ENCODE measurements at regions not wholly inside any gene's neighbourhood (a gene's known extent, or its start where the extent isn't known, plus 50 kb on each side); places are given as distances from the start of the nearest gene placed in this dataset.

GRCh38 chr4:180866933-180867643 lies 1376.1 kb upstream of the TENM3 start:
- no peaks in the 10 kb centered on the region for H3K79me2 ChIP-seq (ENCODE audit: control insufficient read depth, insufficient read depth, low read length, poor library complexity)
- no peak overlapping the region for H2AK5ac ChIP-seq (ENCODE audit: low read length)
- H2AFZ ChIP-seq (ENCODE audit: insufficient read depth, low read length, poor library complexity) = no peak overlapping the region
- peaks cover 4% of the 10 kb centered on the region for H3K9me3 ChIP-seq (ENCODE audit: insufficient read depth, low read depth, low read length)
- no peak overlapping the region for H3K23ac ChIP-seq (ENCODE audit: low read length)
- no peak overlapping the region for H3K18ac ChIP-seq (ENCODE audit: low read length)
- no peak overlapping the region for H3K14ac ChIP-seq (ENCODE audit: low read length)
- H4K12ac ChIP-seq (ENCODE audit: low read depth, low read length) = no peak overlapping the region
- no peak overlapping the region for H2BK120ac ChIP-seq (ENCODE audit: insufficient read depth, low read length, poor library complexity)
- H3K27me3 ChIP-seq (ENCODE audit: insufficient read depth, low read length) = no peaks in the 10 kb centered on the region
- no peak overlapping the region for H3K4me2 ChIP-seq (ENCODE audit: low read length)
- no peak overlapping the region for H3K4me3 ChIP-seq (ENCODE audit: low read depth, low read length)
- no peak overlapping the region for H3K4ac ChIP-seq (ENCODE audit: low read depth, low read length)
- H3K36me3 ChIP-seq (ENCODE audit: control insufficient read depth in 1 of 2, insufficient read depth in 2 of 2, low read length in 2 of 2) = no peaks in the 10 kb centered on the region
- no peak overlapping the region for H2BK5ac ChIP-seq (ENCODE audit: low read depth, low read length, poor library complexity)
- no peak overlapping the region for H3K27ac ChIP-seq (ENCODE audit: low read depth, low read length)
- H3K4me1 ChIP-seq (ENCODE audit: control insufficient read depth in 1 of 2, insufficient read depth in 2 of 2, low read length in 2 of 2) = no peaks in the 10 kb centered on the region
- no CpG with 5 or more reads among the region's 16 CpGs for WGBS (ENCODE audit: extremely low coverage, insufficient coverage, insufficient read length)
- H4K8ac ChIP-seq (ENCODE audit: low read depth, low read length) = no peak overlapping the region
- no peak overlapping the region for H2BK12ac ChIP-seq (ENCODE audit: low read length)
- H3K9ac ChIP-seq (ENCODE audit: low read length) = no peak overlapping the region
- no peak overlapping the region for H4K91ac ChIP-seq (ENCODE audit: low read depth, low read length)
- no peaks in the 10 kb centered on the region for H3K79me1 ChIP-seq (ENCODE audit: low read length)
- no peak for DNase-seq

DNA sequence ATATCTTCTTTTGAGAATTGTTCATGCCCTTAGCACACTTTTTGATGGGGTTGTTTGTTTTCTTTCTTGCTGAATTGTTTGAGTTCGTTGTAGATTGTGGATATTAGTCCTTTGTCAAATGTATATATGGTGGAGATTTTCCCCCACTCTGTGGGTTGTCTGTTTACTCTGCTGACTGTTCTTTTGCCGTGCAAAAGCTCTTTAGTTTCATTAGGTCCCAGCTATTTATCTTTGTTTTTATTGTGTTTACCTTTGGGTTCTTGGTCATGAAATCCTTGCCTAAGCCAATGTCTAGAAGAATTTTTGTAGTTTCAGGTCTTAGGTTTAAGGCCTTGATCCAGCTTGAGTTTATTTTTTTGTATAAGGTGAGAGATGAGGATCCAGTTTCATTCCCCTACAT lies 1372.6 kb upstream of the TENM3 start:
- WGBS (ENCODE audit: extremely low coverage, insufficient coverage, insufficient read length) = no CpG with 5 or more reads among the region's 2 CpGs

GRCh38 chr4:180898305-180898704 lies 1344.9 kb upstream of the TENM3 start:
- H3K4me3 ChIP-seq (ENCODE audit: low read depth, low read length) = no peak overlapping the region
- peaks cover 0 to 4% of the 10 kb centered on the region in 2 experiments for H3K4me1 ChIP-seq (ENCODE audit: control insufficient read depth in 1 of 2, insufficient read depth in 2 of 2, low read length in 2 of 2)
- H3K27ac ChIP-seq (ENCODE audit: low read depth, low read length) = no peak overlapping the region
- H4K8ac ChIP-seq (ENCODE audit: low read depth, low read length) = no peak overlapping the region
- no peak overlapping the region for H4K12ac ChIP-seq (ENCODE audit: low read depth, low read length)
- H3K9ac ChIP-seq (ENCODE audit: low read length) = no peak overlapping the region
- no peak overlapping the region for H3K23ac ChIP-seq (ENCODE audit: low read length)
- H4K91ac ChIP-seq (ENCODE audit: low read depth, low read length) = no peak overlapping the region
- H3K79me1 ChIP-seq (ENCODE audit: low read length) = no peaks in the 10 kb centered on the region
- no CpG with 5 or more reads among the region's 1 CpG for WGBS (ENCODE audit: extremely low coverage, insufficient coverage, insufficient read length)
- no peak overlapping the region for H2BK12ac ChIP-seq (ENCODE audit: low read length)
- H3K14ac ChIP-seq (ENCODE audit: low read length) = no peak overlapping the region
- no peak overlapping the region for H3K18ac ChIP-seq (ENCODE audit: low read length)
- H2AK5ac ChIP-seq (ENCODE audit: low read length) = no peak overlapping the region
- no peaks in the 10 kb centered on the region for H3K79me2 ChIP-seq (ENCODE audit: control insufficient read depth, insufficient read depth, low read length, poor library complexity)
- H3K36me3 ChIP-seq (ENCODE audit: control insufficient read depth in 1 of 2, insufficient read depth in 2 of 2, low read length in 2 of 2) = no peaks in the 10 kb centered on the region
- H3K4ac ChIP-seq (ENCODE audit: low read depth, low read length) = no peak overlapping the region
- H3K27me3 ChIP-seq (ENCODE audit: insufficient read depth, low read length) = no peaks in the 10 kb centered on the region
- no peak for DNase-seq
- no peak overlapping the region for H3K4me2 ChIP-seq (ENCODE audit: low read length)
- H2AFZ ChIP-seq (ENCODE audit: insufficient read depth, low read length, poor library complexity) = no peak overlapping the region
- H2BK120ac ChIP-seq (ENCODE audit: insufficient read depth, low read length, poor library complexity) = no peak overlapping the region
- H3K9me3 ChIP-seq (ENCODE audit: insufficient read depth, low read depth, low read length) = no peaks in the 10 kb centered on the region
- H2BK5ac ChIP-seq (ENCODE audit: low read depth, low read length, poor library complexity) = no peak overlapping the region

More for the DNA sequence above, 1372.6 kb upstream of the TENM3 start:
- no peak overlapping the region for H4K8ac ChIP-seq (ENCODE audit: low read depth, low read length)
- H3K14ac ChIP-seq (ENCODE audit: low read length) = no peak overlapping the region
- H3K27ac ChIP-seq (ENCODE audit: low read depth, low read length) = no peak overlapping the region
- no peaks in the 10 kb centered on the region for H3K27me3 ChIP-seq (ENCODE audit: insufficient read depth, low read length)
- H2AFZ ChIP-seq (ENCODE audit: insufficient read depth, low read length, poor library complexity) = no peak overlapping the region
- H3K23ac ChIP-seq (ENCODE audit: low read length) = no peak overlapping the region
- H3K79me2 ChIP-seq (ENCODE audit: control insufficient read depth, insufficient read depth, low read length, poor library complexity) = no peaks in the 10 kb centered on the region
- no peaks in the 10 kb centered on the region for H3K4me1 ChIP-seq (ENCODE audit: control insufficient read depth in 1 of 2, insufficient read depth in 2 of 2, low read length in 2 of 2)
- H3K4ac ChIP-seq (ENCODE audit: low read depth, low read length) = no peak overlapping the region
- H2BK5ac ChIP-seq (ENCODE audit: low read depth, low read length, poor library complexity) = no peak overlapping the region
- H3K79me1 ChIP-seq (ENCODE audit: low read length) = no peaks in the 10 kb centered on the region
- no peak overlapping the region for H3K4me2 ChIP-seq (ENCODE audit: low read length)
- DNase-seq = no peak
- H2BK120ac ChIP-seq (ENCODE audit: insufficient read depth, low read length, poor library complexity) = no peak overlapping the region
- no peak overlapping the region for H3K9ac ChIP-seq (ENCODE audit: low read length)
- no peak overlapping the region for H3K18ac ChIP-seq (ENCODE audit: low read length)
- H4K91ac ChIP-seq (ENCODE audit: low read depth, low read length) = no peak overlapping the region
- no peak overlapping the region for H2AK5ac ChIP-seq (ENCODE audit: low read length)
- H3K4me3 ChIP-seq (ENCODE audit: low read depth, low read length) = no peak overlapping the region
- no peak overlapping the region for H4K12ac ChIP-seq (ENCODE audit: low read depth, low read length)
- peaks cover 4% of the 10 kb centered on the region for H3K9me3 ChIP-seq (ENCODE audit: insufficient read depth, low read depth, low read length)
- H2BK12ac ChIP-seq (ENCODE audit: low read length) = no peak overlapping the region
- no peaks in the 10 kb centered on the region for H3K36me3 ChIP-seq (ENCODE audit: control insufficient read depth in 1 of 2, insufficient read depth in 2 of 2, low read length in 2 of 2)

DNA sequence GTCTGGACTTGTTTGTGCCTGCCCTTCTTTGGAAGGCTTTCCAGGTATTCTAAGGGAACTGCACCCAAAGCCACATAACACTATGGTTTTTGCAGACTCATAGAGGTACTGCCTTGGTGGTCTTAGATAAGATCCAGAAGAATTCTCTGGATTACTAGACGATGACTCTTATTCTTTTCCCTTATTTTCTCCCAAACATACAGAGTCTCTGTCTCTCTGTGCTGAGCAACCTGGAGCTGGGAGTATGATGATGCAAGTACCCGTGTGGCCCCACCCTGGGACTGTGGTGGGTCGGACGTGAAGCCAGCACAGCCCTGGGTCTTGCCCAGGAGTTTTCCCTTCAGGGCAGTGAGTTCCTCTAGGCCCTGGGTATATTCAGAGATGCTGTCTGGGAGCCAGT lies 1342.4 kb upstream of the TENM3 start:
- Histone ChIP-seq H3K4ac (ENCODE audit: low read depth, low read length) (no peak overlapping the region), H3K27me3 (ENCODE audit: insufficient read depth, low read length) (no peaks in the 10 kb centered on the region), H3K27ac (ENCODE audit: low read depth, low read length) (no peak overlapping the region), H3K4me2 (ENCODE audit: low read length) (no peak overlapping the region), H3K23ac (ENCODE audit: low read length) (no peak overlapping the region), H4K91ac (ENCODE audit: low read depth, low read length) (no peak overlapping the region), H3K18ac (ENCODE audit: low read length) (no peak overlapping the region), H3K9me3 (ENCODE audit: insufficient read depth, low read depth, low read length) (no peaks in the 10 kb centered on the region), H3K9ac (ENCODE audit: low read length) (no peak overlapping the region), H4K8ac (ENCODE audit: low read depth, low read length) (no peak overlapping the region), H2BK12ac (ENCODE audit: low read length) (no peak overlapping the region), H3K4me1 (ENCODE audit: control insufficient read depth in 1 of 2, insufficient read depth in 2 of 2, low read length in 2 of 2) (peaks cover 0 to 4% of the 10 kb centered on the region in 2 experiments), H3K14ac (ENCODE audit: low read length) (no peak overlapping the region), H3K4me3 (ENCODE audit: low read depth, low read length) (no peak overlapping the region), H2AFZ (ENCODE audit: insufficient read depth, low read length, poor library complexity) (no peak overlapping the region), H2BK120ac (ENCODE audit: insufficient read depth, low read length, poor library complexity) (no peak overlapping the region), H3K79me2 (ENCODE audit: control insufficient read depth, insufficient read depth, low read length, poor library complexity) (no peaks in the 10 kb centered on the region), H2AK5ac (ENCODE audit: low read length) (no peak overlapping the region), H2BK5ac (ENCODE audit: low read depth, low read length, poor library complexity) (no peak overlapping the region), H3K36me3 (ENCODE audit: control insufficient read depth in 1 of 2, insufficient read depth in 2 of 2, low read length in 2 of 2) (no peaks in the 10 kb centered on the region), H3K79me1 (ENCODE audit: low read length) (no peaks in the 10 kb centered on the region), H4K12ac (ENCODE audit: low read depth, low read length) (no peak overlapping the region)
- no CpG with 5 or more reads among the region's 4 CpGs for WGBS (ENCODE audit: extremely low coverage, insufficient coverage, insufficient read length)
- DNase-seq = peak; percentile 12 to 16
